A673 (cell line): ENCODE measurements at regions not wholly inside any gene's neighbourhood (a gene's known extent, or its start where the extent isn't known, plus 50 kb on each side); places are given as distances from the start of the nearest gene placed in this dataset.

Source experiments
- CTCF ChIP-seq: fragments of 300-800, 200-600 bp; sonication (generic); conservative IDR thresholded peaks from 2 replicates; pipeline ENCODE4 v1.5.1; 2017; ENCODE audit warnings: low read depth, mild to moderate bottlenecking, antibody characterized with exemption, low read length, moderate library complexity, mixed read lengths
- EZH2 ChIP-seq: fragments of 200-600 bp; sonication (generic); IDR thresholded peaks from 2 replicates; pipeline ENCODE4 v1.6.1; 2017; ENCODE audit warnings: borderline replicate concordance, low read depth, mild to moderate bottlenecking, mixed read lengths, antibody characterized with exemption, low read length; ENCODE audit not compliant: poor library complexity, severe bottlenecking

GRCh38 chr5:162852134-162852533 is 585.3 kb upstream of the CCNG1 start:
- TF ChIP-seq CTCF (0 out of 2 replicates have a peak, but pooled peaks have one; percentile 10), EZH2 (no peak)
